H9 (cell line): ENCODE measurements at regions not wholly inside any gene's neighbourhood (a gene's known extent, or its start where the extent isn't known, plus 50 kb on each side); places are given as distances from the start of the nearest gene placed in this dataset.

Experiments used
- DNase-seq: peaks from one replicate; pipeline ENCODE4 v3.0.0-alpha.2; 2017
- H2AFZ ChIP-seq: one replicate; pipeline ENCODE4 v1.6.1; 2013; ENCODE audit warnings: mild to moderate bottlenecking, low read length, control low read depth, moderate library complexity
- H2AK5ac ChIP-seq: 2 replicates; pipeline ENCODE4 v1.6.1; 2013; ENCODE audit warnings: low read length, control low read depth, mixed read lengths; ENCODE audit not compliant: insufficient read length
- H2BK120ac ChIP-seq: one replicate; pipeline ENCODE4 v1.6.1; 2013; ENCODE audit warnings: low read depth, mild to moderate bottlenecking, low read length, control low read depth, inconsistent platforms; ENCODE audit not compliant: poor library complexity, severe bottlenecking
- H2BK12ac ChIP-seq: 2 replicates; pipeline ENCODE4 v1.6.1; 2013; ENCODE audit warnings: low read length, control low read depth, mixed read lengths, low read depth; ENCODE audit not compliant: insufficient read length
- H2BK15ac ChIP-seq: 2 replicates; pipeline ENCODE4 v1.6.1; 2013; ENCODE audit warnings: low read depth, low read length, control low read depth
- H2BK20ac ChIP-seq: one replicate; pipeline ENCODE4 v1.6.1; 2013; ENCODE audit warnings: low read depth, mild to moderate bottlenecking, low read length, control low read depth, inconsistent platforms; ENCODE audit not compliant: poor library complexity, severe bottlenecking
- H2BK5ac ChIP-seq: 2 replicates; pipeline ENCODE4 v1.6.1; 2013; ENCODE audit warnings: low read length, control low read depth, mixed read lengths; ENCODE audit not compliant: insufficient read length
- H3K14ac ChIP-seq: 2 replicates; pipeline ENCODE4 v1.6.1; 2013; ENCODE audit warnings: low read length, control low read depth; ENCODE audit not compliant: insufficient read depth
- H3K18ac ChIP-seq: 2 replicates; pipeline ENCODE4 v1.6.1; 2013; ENCODE audit warnings: low read depth, mild to moderate bottlenecking, mixed read lengths, low read length, control low read depth; ENCODE audit not compliant: insufficient read length
- H3K23ac ChIP-seq: 2 replicates; pipeline ENCODE4 v1.6.1; 2013; ENCODE audit warnings: low read length, control low read depth, mixed read lengths, low read depth; ENCODE audit not compliant: insufficient read length
- H3K23me2 ChIP-seq: 2 replicates; pipeline ENCODE4 v1.6.1; 2013; ENCODE audit warnings: low read depth, mild to moderate bottlenecking, mixed read lengths, low read length, control low read depth; ENCODE audit not compliant: insufficient read length, poor library complexity, severe bottlenecking
- H3K27ac ChIP-seq: 2 replicates; pipeline ENCODE4 v1.5.1; 2013; ENCODE audit warnings: low read length, control low read depth, mixed read lengths, low read depth; ENCODE audit not compliant: insufficient read length
- H3K27me3 ChIP-seq: 2 replicates; pipeline ENCODE4 v1.6.1; 2013; ENCODE audit warnings: low read length, control low read depth, inconsistent platforms; ENCODE audit not compliant: insufficient read depth
- H3K4ac ChIP-seq: 2 replicates; pipeline ENCODE4 v1.6.1; 2013; ENCODE audit warnings: low read depth, mild to moderate bottlenecking, control low read depth, inconsistent platforms, low read length, moderate library complexity
- H3K4me1 ChIP-seq: 2 replicates; pipeline ENCODE4 v1.6.1; 2013; ENCODE audit warnings: low read length, control low read depth, inconsistent platforms; ENCODE audit not compliant: insufficient read depth
- H3K4me2 ChIP-seq: 2 replicates; pipeline ENCODE4 v1.6.1; 2013; ENCODE audit warnings: low read length, control low read depth, mixed read lengths; ENCODE audit not compliant: insufficient read length, insufficient read depth
- H3K56ac ChIP-seq: 2 replicates; pipeline ENCODE4 v1.6.1; 2013; ENCODE audit warnings: low read depth, mild to moderate bottlenecking, mixed read lengths, low read length, control low read depth; ENCODE audit not compliant: insufficient read length
- H3K79me1 ChIP-seq: 2 replicates; pipeline ENCODE4 v1.6.1; 2013; ENCODE audit warnings: low read depth, mild to moderate bottlenecking, moderate library complexity, low read length, control low read depth, inconsistent platforms; ENCODE audit not compliant: insufficient read depth, poor library complexity, severe bottlenecking
- H3K79me2 ChIP-seq: 2 replicates; pipeline ENCODE4 v1.6.1; 2013; ENCODE audit warnings: low read length, control low read depth, inconsistent platforms; ENCODE audit not compliant: insufficient read depth
- H3K9ac ChIP-seq: 2 replicates; pipeline ENCODE4 v1.6.1; 2013; ENCODE audit warnings: low read length, control low read depth, mixed read lengths; ENCODE audit not compliant: insufficient read length; ENCODE audit errors: extremely low read depth
- H3K9me3 ChIP-seq: one replicate; pipeline ENCODE4 v1.6.1; 2013; ENCODE audit warnings: low read depth, low read length, inconsistent platforms; ENCODE audit not compliant: control insufficient read depth
- H3T11ph ChIP-seq: one replicate; pipeline ENCODE4 v1.6.1; 2013; ENCODE audit warnings: mild to moderate bottlenecking, low read length, control low read depth, inconsistent platforms
- H4K20me1 ChIP-seq: one replicate; pipeline ENCODE4 v1.6.1; 2013; ENCODE audit not compliant: control insufficient read depth, insufficient read length, insufficient read depth
- H4K5ac ChIP-seq: 2 replicates; pipeline ENCODE4 v1.6.1; 2013; ENCODE audit warnings: low read depth, mild to moderate bottlenecking, mixed read lengths, low read length, control low read depth; ENCODE audit not compliant: insufficient read length
- H4K8ac ChIP-seq: replicated peaks from 2 replicates; pipeline ENCODE4 v1.6.1; 2013; ENCODE audit warnings: low read length, control low read depth, mixed read lengths, low read depth; ENCODE audit not compliant: insufficient read length
- H4K91ac ChIP-seq: 2 replicates; pipeline ENCODE4 v1.6.1; 2013; ENCODE audit warnings: low read depth, mild to moderate bottlenecking, moderate library complexity, mixed read lengths, low read length, control low read depth; ENCODE audit not compliant: insufficient read length
- H3K27ac Mint-ChIP-seq, 3 experiments: 2 replicates in 2 of 3; 3 replicates in 1 of 3; pipeline ENCODE4 v1.8.0; 2020 to 2021; ENCODE audit warnings: mixed read lengths in 3 of 3, mild to moderate bottlenecking in 1 of 3, moderate library complexity in 1 of 3
- H3K27me3 Mint-ChIP-seq: 2 replicates; pipeline ENCODE4 v1.8.0; 2021; ENCODE audit warnings: low read depth, mild to moderate bottlenecking, moderate library complexity, mixed read lengths
- H3K36me3 Mint-ChIP-seq, 3 experiments: 2 replicates in 2 of 3; 3 replicates in 1 of 3; pipeline ENCODE4 v1.8.0; 2020 to 2021; ENCODE audit warnings: low read depth in 3 of 3, mixed read lengths in 3 of 3; ENCODE audit not compliant: insufficient read depth in 1 of 3
- H3K4me1 Mint-ChIP-seq, 2 experiments: 2 replicates each; pipeline ENCODE4 v1.8.0; 2020; ENCODE audit warnings: mixed read lengths in 2 of 2
- H3K4me3 Mint-ChIP-seq, 2 experiments: 2 replicates in 1 of 2; 3 replicates in 1 of 2; pipeline ENCODE4 v1.8.0; 2020 to 2021; ENCODE audit warnings: mild to moderate bottlenecking in 2 of 2, mixed read lengths in 2 of 2, moderate library complexity in 1 of 2
- H3K9me3 Mint-ChIP-seq, 2 experiments: 2 replicates in 1 of 2; 3 replicates in 1 of 2; pipeline ENCODE4 v1.8.0; 2020; ENCODE audit warnings: mild to moderate bottlenecking in 2 of 2, mixed read lengths in 2 of 2, moderate library complexity in 1 of 2
- CTCF ChIP-seq: fragments of 200-600 bp; sonication (generic); conservative IDR thresholded peaks from 3 replicates; pipeline ENCODE4 v1.8.0; 2021; ENCODE audit warnings: antibody characterized with exemption, mild to moderate bottlenecking
- WGBS: extraction: QIAGEN DNeasy Blood & Tissue Kit; methylation state at CpG from one replicate; pipeline ENCODE4 v1.1.7; 2013; ENCODE audit warnings: missing lambda C conversion rate, low lambda C conversion rate, mixed read lengths; ENCODE audit not compliant: insufficient read length; ENCODE audit errors: extremely low coverage; 5-methylcytosine and 5-hydroxymethylcytosine counted together

GRCh38 chr17:54157542-54157941 is 334.8 kb downstream of the KIF2B start:
- WGBS = no CpG with 5 or more reads among the region's 2 CpGs
- H2AFZ ChIP-seq = no peak overlapping the region
- H3K79me1 ChIP-seq = no peaks in the 10 kb centered on the region
- H3K4me2 ChIP-seq = no peak overlapping the region
- no peak overlapping the region for H2BK12ac ChIP-seq
- H2BK20ac ChIP-seq = no peak overlapping the region
- H2BK15ac ChIP-seq = no peak overlapping the region
- H3K9me3 ChIP-seq = no peaks in the 10 kb centered on the region
- H3K18ac ChIP-seq = no peak overlapping the region
- no peak overlapping the region for H3K23ac ChIP-seq
- Mint-ChIP-seq H3K27ac (no peak overlapping the region), H3K9me3 (peaks cover 3% of the 10 kb centered on the region in 2 experiments; a peak in 3 of 5 replicates), H3K4me3 (no peak overlapping the region), H3K27me3 (no peaks in the 10 kb centered on the region), H3K36me3 (peaks cover 0 to 4% (median 0%) of the 10 kb centered on the region in 3 experiments; a peak in 4 of 7 replicates), H3K4me1 (peaks cover 3 to 4% of the 10 kb centered on the region in 2 experiments; a peak in 2 of 4 replicates)
- no peak overlapping the region for H3K14ac ChIP-seq
- H3K23me2 ChIP-seq = no peaks in the 10 kb centered on the region
- no peak overlapping the region for H2BK5ac ChIP-seq
- no peak overlapping the region for H4K91ac ChIP-seq
- H2BK120ac ChIP-seq = no peak overlapping the region
- H3K27me3 ChIP-seq = no peaks in the 10 kb centered on the region
- H3K56ac ChIP-seq = no peak overlapping the region
- H3K4ac ChIP-seq = no peak overlapping the region
- H3K27ac ChIP-seq = no peak overlapping the region
- H3K4me1 ChIP-seq = no peaks in the 10 kb centered on the region
- DNase-seq = no peak
- no peak overlapping the region for H3T11ph ChIP-seq
- TF ChIP-seq CTCF = no peak
- H2AK5ac ChIP-seq = no peak overlapping the region
- H3K9ac ChIP-seq = no peak overlapping the region
- H4K8ac ChIP-seq = no peak overlapping the region
- H4K20me1 ChIP-seq = no peaks in the 10 kb centered on the region
- H4K5ac ChIP-seq = no peak overlapping the region
- no peaks in the 10 kb centered on the region for H3K79me2 ChIP-seq
